Naive thymus-derived CD4-positive, alpha-beta T cell (primary cell): ENCODE measurements at regions not wholly inside any gene's neighbourhood (a gene's known extent, or its start where the extent isn't known, plus 50 kb on each side); places are given as distances from the start of the nearest gene placed in this dataset.
"Not testable (repeated sequence)": the region's sequence is repeated elsewhere in the genome, so short reads cannot be mapped to it uniquely, and the experiment has no call there.

Experiments
- ATAC-seq: fragments of 150-1000 bp; cut with Tn5 transposase; 2 replicates; pipeline ENCODE4 v1.10.0; 2021; ENCODE audit warnings: mild to moderate bottlenecking, moderate library complexity
- CTCF ChIA-PET: fragments of 350-600 bp; sonication (Branson Sonifier 250); formaldehyde crosslinking; loops from one replicate; lab custom pipeline; 2021; ENCODE audit warnings: antibody characterized with exemption; lab: Charles Lee
- POLR2A ChIA-PET: fragments of 350-600 bp; sonication (Branson Sonifier 250); formaldehyde crosslinking; loops from one replicate; lab custom pipeline; 2021; ENCODE audit warnings: antibody characterized with exemption, inconsistent platforms; lab: Charles Lee
- DNase-seq, 9 donors: peaks; one replicate each; pipeline versions ENCODE4 v3.0.0 to v3.0.0-alpha.2; 2020 to 2022; ENCODE audit warnings: mixed read lengths in 1 of 9
- H3K27ac ChIP-seq: one replicate; pipeline ENCODE4 v1.7.0; 2013; ENCODE audit warnings: mild to moderate bottlenecking, low read depth, low read length, moderate library complexity
- H3K27me3 ChIP-seq, 2 donors: one replicate each; pipeline ENCODE4 v1.7.0; 2013; ENCODE audit warnings: low read length in 2 of 2, mild to moderate bottlenecking in 2 of 2, moderate library complexity in 2 of 2; ENCODE audit not compliant: control insufficient read depth in 2 of 2, insufficient read depth in 2 of 2
- H3K36me3 ChIP-seq, 3 experiments: 1 replicate in 2 of 3; 2 replicates in 1 of 3; pipeline ENCODE4 v1.7.0; 2013; ENCODE audit warnings: low read length in 3 of 3, mild to moderate bottlenecking in 3 of 3, moderate library complexity in 1 of 3; ENCODE audit not compliant: insufficient read depth in 3 of 3, control insufficient read depth in 2 of 3
- H3K4me1 ChIP-seq, 2 donors: one replicate each; pipeline ENCODE4 v1.7.0; 2013; ENCODE audit warnings: low read length in 2 of 2, mild to moderate bottlenecking in 2 of 2, moderate library complexity in 1 of 2; ENCODE audit not compliant: control insufficient read depth in 2 of 2, insufficient read depth in 2 of 2
- H3K4me3 ChIP-seq: 2 replicates; pipeline ENCODE4 v1.7.0; 2013; ENCODE audit warnings: mild to moderate bottlenecking, low read length
- H3K9me3 ChIP-seq, 3 experiments: 1 replicate in 2 of 3; 2 replicates in 1 of 3; pipeline ENCODE4 v1.7.0; 2013; ENCODE audit warnings: low read length in 3 of 3; ENCODE audit not compliant: control insufficient read depth in 2 of 3
- H3K27ac Mint-ChIP-seq, 9 donors: one replicate each; pipeline ENCODE4 v1.8.0; 2020 to 2022; ENCODE audit warnings: mixed read lengths in 9 of 9, mild to moderate bottlenecking in 8 of 9, moderate library complexity in 5 of 9, inconsistent platforms in 2 of 9
- H3K27me3 Mint-ChIP-seq, 5 donors: one replicate each; pipeline ENCODE4 v1.8.0; 2021 to 2022; ENCODE audit warnings: mixed read lengths in 5 of 5, mild to moderate bottlenecking in 1 of 5
- H3K36me3 Mint-ChIP-seq, 5 donors: one replicate each; pipeline ENCODE4 v1.8.0; 2020 to 2022; ENCODE audit warnings: mixed read lengths in 5 of 5, mild to moderate bottlenecking in 3 of 5, inconsistent platforms in 1 of 5
- H3K4me1 Mint-ChIP-seq, 7 donors: one replicate each; pipeline ENCODE4 v1.8.0; 2020 to 2022; ENCODE audit warnings: mixed read lengths in 7 of 7, mild to moderate bottlenecking in 3 of 7, inconsistent platforms in 1 of 7
- H3K4me3 Mint-ChIP-seq, 10 donors: one replicate each; pipeline ENCODE4 v1.8.0; 2020 to 2022; ENCODE audit warnings: mild to moderate bottlenecking in 10 of 10, mixed read lengths in 10 of 10, moderate library complexity in 6 of 10, inconsistent platforms in 2 of 10
- H3K9me3 Mint-ChIP-seq, 11 donors: one replicate each; pipeline ENCODE4 v1.8.0; 2020 to 2022; ENCODE audit warnings: mixed read lengths in 11 of 11, mild to moderate bottlenecking in 4 of 11, inconsistent platforms in 1 of 11, moderate library complexity in 1 of 11
- intact Hi-C, 2 donors: fragments of 100-400 bp; cut with micrococcal nuclease; formaldehyde crosslinking; loops; one replicate each; pipeline ENCODE4 v1.15.1; 2023

DNA sequence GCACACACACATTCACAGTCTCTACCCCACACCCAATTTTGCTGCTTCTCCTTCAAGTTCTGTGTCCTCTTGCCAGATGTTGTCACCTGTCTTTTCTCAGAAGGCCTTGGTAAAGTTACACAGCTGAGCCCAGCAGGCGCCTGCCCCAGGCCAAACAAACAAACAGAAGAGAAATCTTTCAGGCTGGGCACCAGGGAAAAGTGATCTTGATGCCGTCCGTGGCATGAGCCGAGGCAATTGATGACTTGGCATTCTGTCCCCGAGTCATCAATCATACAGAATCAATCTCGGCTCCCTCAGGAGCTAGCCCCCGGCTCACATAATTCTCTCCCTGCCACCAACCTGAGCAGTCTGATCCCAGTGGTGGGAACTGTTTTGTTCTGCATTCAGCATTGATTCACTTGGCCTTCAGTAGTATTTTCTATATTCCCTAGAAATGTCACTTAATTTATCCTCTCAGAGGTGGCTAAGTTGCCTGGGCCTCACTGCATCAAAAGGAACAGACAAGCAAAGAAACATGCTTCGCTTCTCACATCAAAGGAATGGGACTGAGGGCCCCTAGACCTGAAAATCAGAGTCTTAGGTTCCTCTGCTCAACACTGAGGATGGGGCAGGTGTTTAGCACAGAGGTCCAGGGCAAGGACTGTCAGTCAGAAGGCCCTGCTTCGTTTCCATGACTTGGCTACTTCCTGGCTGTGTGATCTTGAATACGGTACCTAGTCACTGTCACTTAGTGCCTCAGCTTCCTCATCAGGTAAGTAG is 278.8 kb upstream of the CELF4 start:
- no peak for ATAC-seq
- H3K4me3 Mint-ChIP-seq: no peak overlapping the region
- H3K27me3 Mint-ChIP-seq: no peaks in the 10 kb centered on the region

DNA sequence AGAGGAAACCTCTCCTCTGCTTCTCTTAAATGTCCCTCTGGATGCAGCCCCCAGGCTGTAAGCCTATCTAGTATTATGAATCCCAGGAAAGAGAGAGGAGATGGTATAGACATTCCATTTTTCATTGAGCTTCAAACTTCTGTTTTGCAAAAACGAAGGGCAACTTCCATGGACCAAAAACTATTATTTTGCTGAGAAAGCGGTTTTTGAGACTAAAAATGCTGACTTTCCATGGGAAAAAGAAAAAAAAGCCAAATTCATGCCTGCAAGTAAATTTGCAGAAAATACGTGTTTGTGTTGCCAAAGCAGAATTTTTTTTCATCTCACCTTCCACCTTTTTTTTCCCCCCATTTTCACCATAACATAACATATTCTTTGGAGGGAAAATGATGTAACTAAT is 272.5 kb upstream of the CELF4 start:
- ChIA-PET CTCF (no interaction called here), POLR2A (no interaction called here)
- H3K36me3 ChIP-seq: no peaks in the 10 kb centered on the region
- Mint-ChIP-seq H3K27ac (no peak overlapping the region), H3K4me1 (no peaks in the 10 kb centered on the region), H3K4me3 (no peak overlapping the region), H3K36me3 (no peaks in the 10 kb centered on the region), H3K9me3 (peaks cover 1 to 11% (median 5%) of the 10 kb centered on the region in 11 donors), H3K27me3 (no peaks in the 10 kb centered on the region)
- DNase-seq: no peak
- no peaks in the 10 kb centered on the region for H3K9me3 ChIP-seq
- H3K27ac ChIP-seq: no peak overlapping the region
- intact Hi-C loops: no loop called here
- no peaks in the 10 kb centered on the region for H3K27me3 ChIP-seq
- H3K4me1 ChIP-seq: no peaks in the 10 kb centered on the region
- ATAC-seq: no peak
- no peak overlapping the region for H3K4me3 ChIP-seq

More for the DNA sequence above, 278.8 kb upstream of the CELF4 start:
- Histone ChIP-seq H3K27me3 (no peaks in the 10 kb centered on the region), H3K4me1 (no peaks in the 10 kb centered on the region), H3K27ac (no peak overlapping the region), H3K4me3 (no peak overlapping the region), H3K36me3 (no peaks in the 10 kb centered on the region), H3K9me3 (no peaks in the 10 kb centered on the region)
- intact Hi-C loops: no loop called here
- no peaks in the 10 kb centered on the region for H3K4me1 Mint-ChIP-seq
- ChIA-PET CTCF (no interaction called here), POLR2A (no interaction called here)
- H3K36me3 Mint-ChIP-seq: no peaks in the 10 kb centered on the region
- peaks cover 0 to 11% (median 3%) of the 10 kb centered on the region in 11 donors for H3K9me3 Mint-ChIP-seq
- no peak overlapping the region for H3K27ac Mint-ChIP-seq
- DNase-seq: no peak

DNA sequence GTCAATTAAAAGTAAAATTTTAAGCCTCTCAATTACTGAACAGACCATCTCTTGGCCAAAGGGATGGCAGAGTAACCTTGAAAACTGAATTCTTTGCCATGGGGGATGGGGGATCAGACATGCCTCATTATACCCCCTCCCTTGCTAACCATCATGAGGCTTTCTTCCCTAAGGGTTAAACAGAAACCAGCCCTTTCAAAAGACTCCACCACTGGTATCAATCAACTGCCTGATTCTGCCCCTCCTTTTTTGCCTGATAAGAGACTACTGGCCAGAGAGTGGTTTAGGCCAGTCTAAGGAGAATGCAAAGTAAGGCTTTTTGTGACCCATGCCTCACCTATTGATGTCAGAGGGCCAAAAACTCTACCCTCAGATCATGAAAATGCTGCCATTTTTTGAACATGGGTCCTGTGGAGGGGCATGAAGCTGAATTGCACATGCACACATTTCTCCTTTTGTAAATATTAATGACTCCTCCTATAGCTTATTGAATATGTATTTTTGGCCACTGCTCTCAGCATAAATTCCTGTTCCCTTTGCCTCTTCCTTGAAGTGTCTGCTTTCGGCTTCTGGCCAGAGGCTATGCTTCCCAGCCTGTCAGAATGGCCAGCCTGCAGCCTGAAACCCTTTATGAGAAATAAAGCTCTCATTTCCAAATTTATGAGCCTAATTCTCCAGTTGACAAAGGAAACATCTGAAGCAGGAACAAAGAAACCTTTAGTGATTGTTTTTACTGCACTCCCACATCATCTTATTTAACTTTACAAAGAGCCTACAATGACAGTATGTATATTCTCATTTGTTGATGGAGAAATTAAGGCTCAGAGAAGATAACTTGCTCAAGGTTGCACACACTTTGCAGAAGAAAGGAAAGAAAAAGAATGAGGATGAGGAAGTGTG is 270.7 kb upstream of the CELF4 start:
- ATAC-seq: no peak
- Histone ChIP-seq H3K27me3 (no peaks in the 10 kb centered on the region), H3K9me3 (no peaks in the 10 kb centered on the region), H3K4me1 (no peaks in the 10 kb centered on the region), H3K36me3 (no peaks in the 10 kb centered on the region), H3K4me3 (no peak overlapping the region), H3K27ac (no peak overlapping the region)
- Mint-ChIP-seq H3K9me3 (peaks cover 1 to 17% (median 6%) of the 10 kb centered on the region in 11 donors), H3K36me3 (no peaks in the 10 kb centered on the region), H3K4me1 (no peaks in the 10 kb centered on the region), H3K27me3 (no peaks in the 10 kb centered on the region), H3K4me3 (no peak overlapping the region), H3K27ac (no peak overlapping the region)
- DNase-seq: no peak
- ChIA-PET CTCF (no interaction called here), POLR2A (no interaction called here)
- intact Hi-C loops: no loop called here

GRCh38 chr18:37832010-37832695 is 266.6 kb upstream of the CELF4 start:
- intact Hi-C loops, H3K4me1 ChIP-seq, H3K4me3 ChIP-seq, CTCF ChIA-PET, H3K27ac ChIP-seq, H3K9me3 ChIP-seq, H3K27ac Mint-ChIP-seq, H3K4me1 Mint-ChIP-seq, H3K36me3 ChIP-seq, H3K36me3 Mint-ChIP-seq, H3K4me3 Mint-ChIP-seq, H3K27me3 Mint-ChIP-seq, DNase-seq, ATAC-seq, POLR2A ChIA-PET, H3K27me3 ChIP-seq: not testable (repeated sequence)
- peaks cover 0 to 15% (median 7%) of the 10 kb centered on the region in 11 donors for H3K9me3 Mint-ChIP-seq

DNA sequence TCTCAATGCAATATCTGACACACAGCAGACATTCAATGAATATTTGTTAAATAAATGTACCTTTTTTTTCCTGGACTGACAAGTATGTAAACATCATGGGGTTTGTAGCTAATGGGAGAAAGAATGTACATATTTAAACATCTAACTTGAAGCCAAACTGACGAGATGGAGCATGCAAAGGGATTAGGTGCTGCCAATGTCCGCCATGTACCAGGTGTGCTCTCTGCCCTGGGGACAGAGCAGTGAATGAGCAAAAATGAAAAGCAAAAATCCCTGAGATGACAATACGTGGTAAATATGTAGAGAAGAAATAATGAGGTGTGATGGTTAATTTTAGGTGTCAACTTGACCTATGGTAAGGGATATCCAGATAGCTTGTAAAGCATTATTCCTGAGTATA is 247.4 kb upstream of the CELF4 start:
- POLR2A ChIA-PET: no interaction called here
- no peaks in the 10 kb centered on the region for H3K36me3 ChIP-seq
- H3K4me3 ChIP-seq: no peak overlapping the region
- peaks cover 0 to 3% (median 0%) of the 10 kb centered on the region in 3 experiments for H3K9me3 ChIP-seq
- H3K4me3 Mint-ChIP-seq: no peak overlapping the region
- CTCF ChIA-PET: no interaction called here
- intact Hi-C loops: no loop called here
- H3K27ac Mint-ChIP-seq: no peak overlapping the region
- no peak for DNase-seq
- H3K4me1 Mint-ChIP-seq: no peaks in the 10 kb centered on the region
- peaks cover 0 to 6% (median 0%) of the 10 kb centered on the region in 5 donors for H3K27me3 Mint-ChIP-seq
- H3K4me1 ChIP-seq: no peaks in the 10 kb centered on the region
- no peak overlapping the region for H3K27ac ChIP-seq
- peaks cover 0 to 5% (median 0%) of the 10 kb centered on the region in 5 donors for H3K36me3 Mint-ChIP-seq
- H3K27me3 ChIP-seq: no peaks in the 10 kb centered on the region
- peaks cover 0 to 30% (median 11%) of the 10 kb centered on the region in 11 donors for H3K9me3 Mint-ChIP-seq
- no peak for ATAC-seq

DNA sequence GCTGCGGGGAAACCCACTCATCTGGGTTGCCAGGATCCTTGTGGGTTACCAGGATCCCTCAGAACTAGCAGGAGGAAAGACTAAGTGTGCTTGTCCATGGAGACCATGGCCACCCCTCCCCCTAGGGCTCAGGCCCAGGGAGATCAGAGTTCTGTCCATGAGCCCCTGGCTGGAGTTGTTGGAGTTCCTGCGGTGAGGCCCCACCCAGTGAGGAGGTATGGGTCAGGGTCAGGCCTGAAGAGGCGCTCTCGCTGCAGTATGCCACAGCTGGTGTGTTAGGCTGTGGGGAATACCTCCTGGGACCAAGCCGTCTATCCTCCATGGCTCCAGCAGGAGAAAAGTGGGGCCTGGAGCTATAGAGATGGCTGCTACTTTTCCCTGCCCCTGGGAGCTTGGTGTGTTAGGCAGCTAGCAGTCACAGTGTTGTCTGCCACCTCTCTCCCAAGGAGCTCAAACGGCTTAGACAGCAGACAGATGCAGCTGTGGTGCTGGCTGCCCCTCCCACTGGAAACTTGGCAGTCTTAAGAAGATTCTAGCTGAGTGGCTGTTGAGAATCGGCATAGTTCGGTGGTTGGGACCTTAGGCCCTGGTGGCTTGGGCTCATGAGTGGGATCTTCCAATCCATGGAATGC is 240.3 kb upstream of the CELF4 start:
- Mint-ChIP-seq H3K9me3 (peaks cover 4 to 33% (median 13%) of the 10 kb centered on the region in 11 donors), H3K27ac (no peak overlapping the region), H3K27me3 (no peaks in the 10 kb centered on the region), H3K4me1 (no peaks in the 10 kb centered on the region), H3K36me3 (peaks cover 0 to 5% (median 0%) of the 10 kb centered on the region in 5 donors), H3K4me3 (no peak overlapping the region)
- DNase-seq (no peak), ATAC-seq (no peak)
- Histone ChIP-seq H3K27ac (no peak overlapping the region), H3K36me3 (no peaks in the 10 kb centered on the region), H3K27me3 (no peaks in the 10 kb centered on the region), H3K4me1 (no peaks in the 10 kb centered on the region), H3K4me3 (no peak overlapping the region), H3K9me3 (no peaks in the 10 kb centered on the region)
- CTCF ChIA-PET: no interaction called here
- POLR2A ChIA-PET: no interaction called here
- intact Hi-C loops: no loop called here
